Fibroblast of villous mesenchyme (primary cell): ENCODE measurements at regions not wholly inside any gene's neighbourhood (a gene's known extent, or its start where the extent isn't known, plus 50 kb on each side); places are given as distances from the start of the nearest gene placed in this dataset.

Source experiments
- DNase-seq: peaks from one replicate; pipeline ENCODE4 v3.0.0-alpha.2; 2010; ENCODE audit warnings: low read depth
- H3K4me3 ChIP-seq: 2 replicates; pipeline ENCODE4 v1.5.1; 2011; ENCODE audit warnings: low read depth, mild to moderate bottlenecking, low read length
- CTCF ChIP-seq: IDR thresholded peaks from 2 replicates; pipeline ENCODE4 v1.5.1; 2012; ENCODE audit warnings: low read depth, mild to moderate bottlenecking, low read length; ENCODE audit not compliant: insufficient read depth

GRCh38 chr16:87100306-87101058 lies 216.7 kb downstream of the C16orf95 start:
- DNase-seq: no peak
- TF ChIP-seq CTCF: no peak

GRCh38 chr16:87101903-87102302 lies 215.3 kb downstream of the C16orf95 start:
- no peak for DNase-seq
- H3K4me3 ChIP-seq: no peak overlapping the region
- no peak for TF ChIP-seq CTCF

More at GRCh38 chr16:87100306-87101058, 216.7 kb downstream of the C16orf95 start:
- H3K4me3 ChIP-seq: no peak overlapping the region

GRCh38 chr16:87107201-87107600 lies 210.0 kb downstream of the C16orf95 start:
- no peak for TF ChIP-seq CTCF
- DNase-seq: no peak
- no peak overlapping the region for H3K4me3 ChIP-seq

- no peak for DNase-seq
- no peak overlapping the region for H3K4me3 ChIP-seq
- no peak for TF ChIP-seq CTCF
These were observed 208.9 kb downstream of the C16orf95 start for GRCh38 chr16:87108278-87108677.

GRCh38 chr16:87108941-87109340 lies 208.3 kb downstream of the C16orf95 start:
- H3K4me3 ChIP-seq: no peak overlapping the region
- no peak for DNase-seq
- no peak for TF ChIP-seq CTCF

GRCh38 chr16:87114832-87115231 lies 202.4 kb downstream of the C16orf95 start:
- H3K4me3 ChIP-seq: no peak overlapping the region
- no peak for TF ChIP-seq CTCF
- DNase-seq: no peak

GRCh38 chr16:87115646-87116045 lies 201.5 kb downstream of the C16orf95 start:
- no peak for DNase-seq
- TF ChIP-seq CTCF: no peak
- no peak overlapping the region for H3K4me3 ChIP-seq
